ENCODE measurements at regions not wholly inside any gene's neighbourhood (a gene's known extent, or its start where the extent isn't known, plus 50 kb on each side); places are given as distances from the start of the nearest gene placed in this dataset.

DNA sequence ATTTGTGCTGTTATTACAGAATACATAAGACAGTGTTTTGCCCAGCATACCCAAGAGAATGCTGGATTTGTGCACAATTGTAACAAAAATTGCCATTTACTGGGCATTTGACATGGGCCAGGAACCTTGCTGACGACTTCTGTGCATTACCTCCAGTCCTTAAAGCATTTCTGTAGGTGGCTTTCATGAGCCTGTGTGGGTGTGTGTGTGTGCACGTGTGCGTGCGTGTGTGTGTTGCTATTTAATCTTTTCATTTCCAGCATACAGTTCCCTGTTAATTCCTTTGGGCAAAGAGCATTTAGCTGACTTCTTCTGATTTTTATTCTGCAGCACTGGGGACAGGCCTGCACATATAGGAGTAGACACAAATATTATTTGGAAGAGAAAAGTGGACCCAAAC is 134.4 kb downstream of the CYLD start:
- CTCF ChIA-PET = no interaction called here
- no peak overlapping the region for H3K9ac ChIP-seq (replicated peaks; ENCODE audit: extremely low read depth, insufficient read depth, low read length)
- dilution Hi-C loops (cut with MboI; ENCODE audit: extremely low pct_ligation_motif_present, low sequenced_read_pairs) = no loop called here

More for the DNA sequence above, 134.4 kb downstream of the CYLD start:
- Histone ChIP-seq H3K9me1 (replicated peaks; ENCODE audit: control insufficient read depth, extremely low read depth, insufficient read depth, low read length) (no peaks in the 10 kb centered on the region), H3K36me3 (ENCODE audit: control insufficient read depth in 2 of 2, extremely low read depth in 1 of 2, insufficient read depth in 2 of 2, low read length in 2 of 2) (no peaks in the 10 kb centered on the region), H4K20me1 (replicated peaks; ENCODE audit: control insufficient read depth, extremely low read depth, insufficient read depth, low read length) (no peaks in the 10 kb centered on the region), H3K9me3 (replicated peaks; ENCODE audit: control insufficient read depth, insufficient read depth, low read length) (no peaks in the 10 kb centered on the region), H3K4me2 (ENCODE audit: insufficient read depth, low read length) (no peak overlapping the region), H3K4me1 (ENCODE audit: control insufficient read depth, extremely low read depth, insufficient read depth, low read length) (no peaks in the 10 kb centered on the region), H3K27ac (ENCODE audit: insufficient read depth, low read depth, low read length) (no peak overlapping the region), H2AFZ (ENCODE audit: low read depth, low read length) (no peak overlapping the region), H3K27me3 (ENCODE audit: control insufficient read depth in 2 of 2, insufficient read depth in 2 of 2, low read length in 2 of 2) (no peaks in the 10 kb centered on the region), H3K79me2 (ENCODE audit: control insufficient read depth, insufficient read depth, low read length) (no peaks in the 10 kb centered on the region), H3K4me3 (replicated peaks in 1 of 3; ENCODE audit: insufficient read depth in 1 of 3, low read depth in 1 of 3, low read length in 3 of 3) (no peak overlapping the region)
- no TSS peak for BruUV-seq (replicated peaks)
- intact Hi-C loops (cut with micrococcal nuclease) = no loop called here
- TF ChIP-seq, protein P1, sequence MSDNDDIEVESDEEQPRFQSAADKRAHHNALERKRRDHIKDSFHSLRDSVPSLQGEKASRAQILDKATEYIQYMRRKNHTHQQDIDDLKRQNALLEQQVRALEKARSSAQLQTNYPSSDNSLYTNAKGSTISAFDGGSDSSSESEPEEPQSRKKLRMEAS (IDR thresholded peaks at IDR 0.05; ENCODE audit: insufficient read depth, insufficient read length) = no peak
- TF ChIP-seq FOS (IDR thresholded peaks at IDR 0.05; ENCODE audit: borderline replicate concordance, insufficient read depth, low read length) (no peak), EZH2 (IDR thresholded peaks at IDR 0.05; ENCODE audit: borderline replicate concordance, low read depth, low read length, severe bottlenecking) (no peak), JUN (IDR thresholded peaks at IDR 0.05; ENCODE audit: borderline replicate concordance, insufficient read depth, insufficient read length, low read depth) (no peak), POLR2A (IDR thresholded peaks at IDR 0.05; ENCODE audit: low read depth, low read length) (no peak), MYC (IDR thresholded peaks at IDR 0.05; ENCODE audit: low read depth, low read length) (no peak), GATA2 (IDR thresholded peaks at IDR 0.05; ENCODE audit: insufficient read depth, insufficient read length, low read depth, low read length) (no peak), POLR2AphosphoS5 (IDR thresholded peaks at IDR 0.05; ENCODE audit: insufficient read depth, low read depth, low read length) (no peak)
- TF ChIP-seq, protein P2, sequence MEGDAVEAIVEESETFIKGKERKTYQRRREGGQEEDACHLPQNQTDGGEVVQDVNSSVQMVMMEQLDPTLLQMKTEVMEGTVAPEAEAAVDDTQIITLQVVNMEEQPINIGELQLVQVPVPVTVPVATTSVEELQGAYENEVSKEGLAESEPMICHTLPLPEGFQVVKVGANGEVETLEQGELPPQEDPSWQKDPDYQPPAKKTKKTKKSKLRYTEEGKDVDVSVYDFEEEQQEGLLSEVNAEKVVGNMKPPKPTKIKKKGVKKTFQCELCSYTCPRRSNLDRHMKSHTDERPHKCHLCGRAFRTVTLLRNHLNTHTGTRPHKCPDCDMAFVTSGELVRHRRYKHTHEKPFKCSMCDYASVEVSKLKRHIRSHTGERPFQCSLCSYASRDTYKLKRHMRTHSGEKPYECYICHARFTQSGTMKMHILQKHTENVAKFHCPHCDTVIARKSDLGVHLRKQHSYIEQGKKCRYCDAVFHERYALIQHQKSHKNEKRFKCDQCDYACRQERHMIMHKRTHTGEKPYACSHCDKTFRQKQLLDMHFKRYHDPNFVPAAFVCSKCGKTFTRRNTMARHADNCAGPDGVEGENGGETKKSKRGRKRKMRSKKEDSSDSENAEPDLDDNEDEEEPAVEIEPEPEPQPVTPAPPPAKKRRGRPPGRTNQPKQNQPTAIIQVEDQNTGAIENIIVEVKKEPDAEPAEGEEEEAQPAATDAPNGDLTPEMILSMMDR (IDR thresholded peaks at IDR 0.05; ENCODE audit: extremely low read depth in 1 of 2, insufficient read depth in 1 of 2, low read depth in 1 of 2, low read length in 2 of 2) = no peak
- FAIRE-seq (no peak), DNase-seq (ENCODE audit: low read depth, low spot score) (no peak)
- POLR2A ChIA-PET = no interaction called here

Measured in endothelial cell of umbilical vein (primary cell).